ENCODE measurements at regions not wholly inside any gene's neighbourhood (a gene's known extent, or its start where the extent isn't known, plus 50 kb on each side); places are given as distances from the start of the nearest gene placed in this dataset.

GRCh38 chr7:113491305-113491704 lies 373.0 kb upstream of the SMIM30 start:
- no peak for TF ChIP-seq ZFX (IDR thresholded peaks at IDR 0.05)
- no peak for TF ChIP-seq CTCF (conservative IDR thresholded peaks at IDR 0.05)

All from C4-2B (cell line).